ENCODE measurements at regions not wholly inside any gene's neighbourhood (a gene's known extent, or its start where the extent isn't known, plus 50 kb on each side); places are given as distances from the start of the nearest gene placed in this dataset.

GRCh38 chr12:60394665-60395064, 798.8 kb downstream of the SLC16A7 start:
- H3K4me3 ChIP-seq (replicated peaks; ENCODE audit: insufficient read depth, low read length), result no peak overlapping the region
- TF ChIP-seq GABPA (IDR thresholded peaks at IDR 0.05; ENCODE audit: low read depth) (no peak), REST (IDR thresholded peaks at IDR 0.05; ENCODE audit: insufficient replicate concordance, low read depth) (no peak), POLR2AphosphoS5 (IDR thresholded peaks at IDR 0.05; ENCODE audit: low read depth) (no peak), CTCF (IDR thresholded peaks at IDR 0.05; ENCODE audit: insufficient read depth, low read length) (no peak), SPI1 (IDR thresholded peaks at IDR 0.05; ENCODE audit: borderline replicate concordance, low read depth) (no peak)
- H3K27me3 ChIP-seq (ENCODE audit: insufficient read depth, poor library complexity, severe bottlenecking), result no peaks in the 10 kb centered on the region
- H3K27ac ChIP-seq (replicated peaks), result no peak overlapping the region
- no peak for DNase-seq (ENCODE audit: low read depth in 1 of 2, low spot score in 1 of 2)

GRCh38 chr12:60398547-60398946, 802.7 kb downstream of the SLC16A7 start:
- no peaks in the 10 kb centered on the region for H3K27me3 ChIP-seq (ENCODE audit: insufficient read depth, poor library complexity, severe bottlenecking)
- no peak for DNase-seq (ENCODE audit: low read depth in 1 of 2, low spot score in 1 of 2)
- no peak overlapping the region for H3K27ac ChIP-seq (replicated peaks)
- H3K4me3 ChIP-seq (replicated peaks; ENCODE audit: insufficient read depth, low read length), result no peak overlapping the region
- TF ChIP-seq SPI1 (IDR thresholded peaks at IDR 0.05; ENCODE audit: borderline replicate concordance, low read depth) (no peak), REST (IDR thresholded peaks at IDR 0.05; ENCODE audit: insufficient replicate concordance, low read depth) (no peak), CTCF (IDR thresholded peaks at IDR 0.05; ENCODE audit: insufficient read depth, low read length) (no peak), GABPA (IDR thresholded peaks at IDR 0.05; ENCODE audit: low read depth) (no peak), POLR2AphosphoS5 (IDR thresholded peaks at IDR 0.05; ENCODE audit: low read depth) (no peak)

GRCh38 chr12:60399064-60399463, 803.2 kb downstream of the SLC16A7 start:
- Histone ChIP-seq H3K27me3 (ENCODE audit: insufficient read depth, poor library complexity, severe bottlenecking) (no peaks in the 10 kb centered on the region), H3K27ac (replicated peaks) (no peak overlapping the region), H3K4me3 (replicated peaks; ENCODE audit: insufficient read depth, low read length) (no peak overlapping the region)
- TF ChIP-seq POLR2AphosphoS5 (IDR thresholded peaks at IDR 0.05; ENCODE audit: low read depth) (no peak), SPI1 (IDR thresholded peaks at IDR 0.05; ENCODE audit: borderline replicate concordance, low read depth) (no peak), CTCF (IDR thresholded peaks at IDR 0.05; ENCODE audit: insufficient read depth, low read length) (no peak), GABPA (IDR thresholded peaks at IDR 0.05; ENCODE audit: low read depth) (no peak), REST (IDR thresholded peaks at IDR 0.05; ENCODE audit: insufficient replicate concordance, low read depth) (no peak)
- no peak for DNase-seq (ENCODE audit: low read depth in 1 of 2, low spot score in 1 of 2)
